ENCODE measurements at regions not wholly inside any gene's neighbourhood (a gene's known extent, or its start where the extent isn't known, plus 50 kb on each side); places are given as distances from the start of the nearest gene placed in this dataset.

DNA sequence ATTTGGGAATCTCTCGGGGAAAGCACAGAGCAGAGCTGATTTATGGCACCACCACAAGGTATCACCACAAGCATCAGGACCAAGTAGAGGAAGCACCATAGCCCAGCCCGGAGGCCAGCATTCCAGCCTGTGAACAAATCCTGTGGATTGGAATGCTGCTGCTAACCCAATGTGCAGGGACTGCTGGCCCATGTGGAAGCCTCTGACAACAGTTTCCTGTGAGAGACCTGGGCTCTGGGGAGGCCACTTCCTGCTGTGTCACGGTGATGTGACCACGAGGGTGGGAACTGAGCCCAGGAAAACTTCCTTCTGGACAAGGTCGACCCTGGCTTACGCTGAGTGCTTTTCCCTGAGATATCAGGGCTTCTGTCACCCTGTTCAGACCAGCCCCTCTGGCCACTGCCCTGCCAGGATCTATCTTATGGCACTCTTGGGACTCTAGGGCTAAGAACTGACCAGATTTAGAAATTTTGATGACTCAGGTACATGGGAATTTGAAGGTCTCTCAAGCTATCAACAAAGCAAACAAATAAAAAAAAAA, 88.3 kb upstream of the NGF start:
- no TSS peak for BruUV-seq (replicated peaks)
- Histone ChIP-seq H3K27ac (ENCODE audit: extremely low read length, insufficient read depth, low read length) (no peak overlapping the region), H3K4me1 (ENCODE audit: insufficient read depth, low read length) (no peaks in the 10 kb centered on the region), H3K9me3 (ENCODE audit: low read length) (no peaks in the 10 kb centered on the region), H3K79me2 (ENCODE audit: insufficient read depth, low read length) (no peaks in the 10 kb centered on the region), H3K9ac (ENCODE audit: insufficient read depth, low read depth, low read length) (no peak overlapping the region), H2AFZ (ENCODE audit: low read length) (no peak overlapping the region), H3K36me3 (replicated peaks in 1 of 2; ENCODE audit: control insufficient read depth in 1 of 2, insufficient read depth in 2 of 2, low read length in 2 of 2) (no peaks in the 10 kb centered on the region), H4K20me1 (ENCODE audit: insufficient read depth, low read length) (no peaks in the 10 kb centered on the region), H3K27me3 (ENCODE audit: control insufficient read depth in 1 of 2, insufficient read depth in 2 of 2, low read length in 2 of 2) (no peaks in the 10 kb centered on the region), H3K4me3 (replicated peaks in 1 of 3; ENCODE audit: insufficient read depth in 1 of 3, low read depth in 2 of 3, low read length in 3 of 3) (no peak overlapping the region), H3K4me2 (ENCODE audit: low read depth, low read length) (no peak overlapping the region)
- FAIRE-seq (no peak), ATAC-seq (no peak; the same call in 2 of the 3 replicates), DNase-seq (ENCODE audit: low spot score) (no peak)
- POLR2A ChIA-PET, result no interaction called here
- in situ Hi-C loops (cut with HindIII; ENCODE audit: extremely low pct_ligation_motif_present, low pct_unique_long_range_greater_than_20kb), result no loop called here
- intact Hi-C loops (cut with micrococcal nuclease; ENCODE audit: unreplicated experiment), result no loop called here
- CTCF ChIA-PET (ENCODE audit: low intra/inter-chr PET ratio, low total read pairs), result no interaction called here
- WGBS (ENCODE audit: low lambda C conversion rate), result 20% methylated on average over 4 of the region's 6 CpGs
- TF ChIP-seq ZNF800 (CRISPR knock-in tag; IDR thresholded peaks at IDR 0.05), result no peak
- TF ChIP-seq KLF16 (CRISPR knock-in tag; IDR thresholded peaks at IDR 0.05), result no peak
- TF ChIP-seq ZNF780A (CRISPR knock-in tag; IDR thresholded peaks at IDR 0.05), result no peak
- TF ChIP-seq MAFK (conservative IDR thresholded peaks at IDR 0.05 in 1 of 2, IDR thresholded peaks at IDR 0.05 in 1 of 2; ENCODE audit: low read length in 2 of 2), result peak; percentile 71 to 80
- TF ChIP-seq SMARCE1 (IDR thresholded peaks at IDR 0.05; ENCODE audit: borderline replicate concordance), result no peak
- TF ChIP-seq MAFF (IDR thresholded peaks at IDR 0.05; ENCODE audit: low read depth, low read length), result peak; percentile 76
- TF ChIP-seq ZNF350 (CRISPR knock-in tag; IDR thresholded peaks at IDR 0.05; ENCODE audit: borderline replicate concordance, low read depth), result no peak
- TF ChIP-seq GABPA (IDR thresholded peaks at IDR 0.05; ENCODE audit: low read depth, low read length), result no peak
- TF ChIP-seq GABPA (CRISPR knock-in tag; IDR thresholded peaks at IDR 0.05; ENCODE audit: low read depth), result 0 out of 2 replicates have a peak, but pooled peaks have one; percentile 20
- no peak for TF ChIP-seq MIER3 (CRISPR knock-in tag; IDR thresholded peaks at IDR 0.05; ENCODE audit: borderline replicate concordance)
- TF ChIP-seq ZNF30 (CRISPR knock-in tag; IDR thresholded peaks at IDR 0.05), result no peak
- TF ChIP-seq, protein P1, sequence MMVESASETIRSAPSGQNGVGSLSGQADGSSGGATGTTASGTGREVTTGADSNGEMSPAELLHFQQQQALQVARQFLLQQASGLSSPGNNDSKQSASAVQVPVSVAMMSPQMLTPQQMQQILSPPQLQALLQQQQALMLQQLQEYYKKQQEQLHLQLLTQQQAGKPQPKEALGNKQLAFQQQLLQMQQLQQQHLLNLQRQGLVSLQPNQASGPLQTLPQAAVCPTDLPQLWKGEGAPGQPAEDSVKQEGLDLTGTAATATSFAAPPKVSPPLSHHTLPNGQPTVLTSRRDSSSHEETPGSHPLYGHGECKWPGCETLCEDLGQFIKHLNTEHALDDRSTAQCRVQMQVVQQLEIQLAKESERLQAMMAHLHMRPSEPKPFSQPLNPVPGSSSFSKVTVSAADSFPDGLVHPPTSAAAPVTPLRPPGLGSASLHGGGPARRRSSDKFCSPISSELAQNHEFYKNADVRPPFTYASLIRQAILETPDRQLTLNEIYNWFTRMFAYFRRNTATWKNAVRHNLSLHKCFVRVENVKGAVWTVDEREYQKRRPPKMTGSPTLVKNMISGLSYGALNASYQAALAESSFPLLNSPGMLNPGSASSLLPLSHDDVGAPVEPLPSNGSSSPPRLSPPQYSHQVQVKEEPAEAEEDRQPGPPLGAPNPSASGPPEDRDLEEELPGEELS (CRISPR knock-in tag; IDR thresholded peaks at IDR 0.05), result no peak
- TF ChIP-seq ZNF704 (CRISPR knock-in tag; IDR thresholded peaks at IDR 0.05; ENCODE audit: borderline replicate concordance), result no peak
- no peak for TF ChIP-seq ZBTB7B (CRISPR knock-in tag; IDR thresholded peaks at IDR 0.05)
- TF ChIP-seq, protein P2, sequence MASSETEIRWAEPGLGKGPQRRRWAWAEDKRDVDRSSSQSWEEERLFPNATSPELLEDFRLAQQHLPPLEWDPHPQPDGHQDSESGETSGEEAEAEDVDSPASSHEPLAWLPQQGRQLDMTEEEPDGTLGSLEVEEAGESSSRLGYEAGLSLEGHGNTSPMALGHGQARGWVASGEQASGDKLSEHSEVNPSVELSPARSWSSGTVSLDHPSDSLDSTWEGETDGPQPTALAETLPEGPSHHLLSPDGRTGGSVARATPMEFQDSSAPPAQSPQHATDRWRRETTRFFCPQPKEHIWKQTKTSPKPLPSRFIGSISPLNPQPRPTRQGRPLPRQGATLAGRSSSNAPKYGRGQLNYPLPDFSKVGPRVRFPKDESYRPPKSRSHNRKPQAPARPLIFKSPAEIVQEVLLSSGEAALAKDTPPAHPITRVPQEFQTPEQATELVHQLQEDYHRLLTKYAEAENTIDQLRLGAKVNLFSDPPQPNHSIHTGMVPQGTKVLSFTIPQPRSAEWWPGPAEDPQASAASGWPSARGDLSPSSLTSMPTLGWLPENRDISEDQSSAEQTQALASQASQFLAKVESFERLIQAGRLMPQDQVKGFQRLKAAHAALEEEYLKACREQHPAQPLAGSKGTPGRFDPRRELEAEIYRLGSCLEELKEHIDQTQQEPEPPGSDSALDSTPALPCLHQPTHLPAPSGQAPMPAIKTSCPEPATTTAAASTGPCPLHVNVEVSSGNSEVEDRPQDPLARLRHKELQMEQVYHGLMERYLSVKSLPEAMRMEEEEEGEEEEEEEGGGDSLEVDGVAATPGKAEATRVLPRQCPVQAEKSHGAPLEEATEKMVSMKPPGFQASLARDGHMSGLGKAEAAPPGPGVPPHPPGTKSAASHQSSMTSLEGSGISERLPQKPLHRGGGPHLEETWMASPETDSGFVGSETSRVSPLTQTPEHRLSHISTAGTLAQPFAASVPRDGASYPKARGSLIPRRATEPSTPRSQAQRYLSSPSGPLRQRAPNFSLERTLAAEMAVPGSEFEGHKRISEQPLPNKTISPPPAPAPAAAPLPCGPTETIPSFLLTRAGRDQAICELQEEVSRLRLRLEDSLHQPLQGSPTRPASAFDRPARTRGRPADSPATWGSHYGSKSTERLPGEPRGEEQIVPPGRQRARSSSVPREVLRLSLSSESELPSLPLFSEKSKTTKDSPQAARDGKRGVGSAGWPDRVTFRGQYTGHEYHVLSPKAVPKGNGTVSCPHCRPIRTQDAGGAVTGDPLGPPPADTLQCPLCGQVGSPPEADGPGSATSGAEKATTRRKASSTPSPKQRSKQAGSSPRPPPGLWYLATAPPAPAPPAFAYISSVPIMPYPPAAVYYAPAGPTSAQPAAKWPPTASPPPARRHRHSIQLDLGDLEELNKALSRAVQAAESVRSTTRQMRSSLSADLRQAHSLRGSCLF (CRISPR knock-in tag; IDR thresholded peaks at IDR 0.05; ENCODE audit: borderline replicate concordance), result no peak
- no peak for TF ChIP-seq ZFAT (CRISPR knock-in tag; conservative IDR thresholded peaks at IDR 0.05)

All from HepG2 (cell line).